Progenitor cell of endocrine pancreas (in vitro differentiated cells): ENCODE measurements at regions not wholly inside any gene's neighbourhood (a gene's known extent, or its start where the extent isn't known, plus 50 kb on each side); places are given as distances from the start of the nearest gene placed in this dataset.

Source experiments
- DNase-seq: peaks from one replicate; pipeline ENCODE4 v3.0.0; 2021; ENCODE audit warnings: low spot score; ENCODE audit not compliant: unreplicated experiment
- H3K27ac Mint-ChIP-seq: 2 replicates; pipeline ENCODE4 v1.8.0; 2021; ENCODE audit warnings: mild to moderate bottlenecking, moderate library complexity, mixed read lengths
- H3K27me3 Mint-ChIP-seq: 2 replicates; pipeline ENCODE4 v1.8.0; 2021; ENCODE audit warnings: mixed read lengths
- H3K36me3 Mint-ChIP-seq: 2 replicates; pipeline ENCODE4 v1.8.0; 2022; ENCODE audit warnings: mixed read lengths; ENCODE audit not compliant: insufficient read depth
- H3K4me1 Mint-ChIP-seq: 2 replicates; pipeline ENCODE4 v1.8.0; 2021; ENCODE audit warnings: low read depth, mixed read lengths
- H3K4me3 Mint-ChIP-seq: 2 replicates; pipeline ENCODE4 v1.8.0; 2021; ENCODE audit warnings: low read depth, mild to moderate bottlenecking, moderate library complexity, mixed read lengths
- H3K9me3 Mint-ChIP-seq: 2 replicates; pipeline ENCODE4 v1.8.0; 2021; ENCODE audit warnings: low read depth, mixed read lengths
- CTCF ChIP-seq: fragments of 200-600 bp; sonication (generic); IDR thresholded peaks from one replicate; pipeline ENCODE4 v1.5.0; 2021; ENCODE audit warnings: antibody characterized with exemption, mild to moderate bottlenecking; ENCODE audit not compliant: unreplicated experiment

GRCh38 chrX:45740291-45740690, 539.6 kb upstream of the DIPK2B start:
- H3K9me3 Mint-ChIP-seq: peaks cover 8% of the 10 kb centered on the region
- no peaks in the 10 kb centered on the region for H3K4me1 Mint-ChIP-seq
- no peak overlapping the region for H3K4me3 Mint-ChIP-seq
- no peaks in the 10 kb centered on the region for H3K27me3 Mint-ChIP-seq
- H3K36me3 Mint-ChIP-seq: peaks cover 1% of the 10 kb centered on the region
- no peak overlapping the region for H3K27ac Mint-ChIP-seq
- no peak for DNase-seq
- TF ChIP-seq CTCF: no peak

- no peak for DNase-seq
- Mint-ChIP-seq H3K27me3 (no peaks in the 10 kb centered on the region), H3K27ac (no peak overlapping the region), H3K36me3 (no peaks in the 10 kb centered on the region), H3K4me3 (no peak overlapping the region), H3K4me1 (no peaks in the 10 kb centered on the region), H3K9me3 (peaks cover 22% of the 10 kb centered on the region)
- TF ChIP-seq CTCF: no peak
Observed at GRCh38 chrX:45735571-45735970, 534.9 kb upstream of the DIPK2B start.

DNA sequence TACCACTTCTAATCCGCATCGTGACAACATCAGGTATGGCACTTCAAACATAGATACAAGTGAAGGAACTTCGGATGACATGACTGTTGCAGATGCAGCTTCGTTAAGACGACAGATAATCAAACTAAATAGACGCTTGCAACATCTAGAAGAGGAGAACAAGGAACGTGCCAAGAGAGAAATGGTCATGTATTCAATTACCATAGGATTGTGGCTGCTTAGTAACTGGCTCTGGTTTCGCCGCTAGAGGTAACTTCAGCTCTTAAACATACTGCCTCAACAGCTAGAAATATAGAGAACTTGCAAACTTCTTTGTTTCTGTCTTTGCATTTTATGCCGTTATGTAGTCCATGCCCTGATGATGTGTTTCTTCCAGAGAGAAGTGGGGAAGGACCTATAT, 530.8 kb upstream of the DIPK2B start:
- no peak for TF ChIP-seq CTCF
- H3K27me3 Mint-ChIP-seq: no peaks in the 10 kb centered on the region
- H3K27ac Mint-ChIP-seq: no peak overlapping the region
- no peak for DNase-seq
- no peaks in the 10 kb centered on the region for H3K4me1 Mint-ChIP-seq
- peaks cover 27% of the 10 kb centered on the region for H3K9me3 Mint-ChIP-seq
- no peak overlapping the region for H3K4me3 Mint-ChIP-seq
- no peaks in the 10 kb centered on the region for H3K36me3 Mint-ChIP-seq

DNA sequence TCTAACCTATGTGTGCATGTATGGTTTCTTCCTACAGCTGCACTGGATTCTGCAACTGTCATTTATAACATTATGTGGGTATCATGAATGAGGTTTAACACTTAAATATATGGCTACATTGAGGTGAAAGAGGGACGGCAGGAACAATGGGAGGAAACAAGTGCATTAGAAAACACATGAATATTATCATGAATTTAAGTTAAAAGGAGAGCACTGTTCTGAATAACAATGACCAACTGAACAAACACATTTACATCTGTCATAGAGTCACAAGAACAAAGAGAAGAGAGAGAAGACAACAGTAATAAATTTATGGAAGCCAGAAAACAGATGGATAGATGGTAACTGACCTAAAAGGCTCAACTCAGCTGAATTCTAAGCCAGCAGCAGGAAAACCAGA, 527.1 kb upstream of the DIPK2B start:
- H3K9me3 Mint-ChIP-seq: peaks cover 23% of the 10 kb centered on the region
- no peak overlapping the region for H3K27ac Mint-ChIP-seq
- no peaks in the 10 kb centered on the region for H3K4me1 Mint-ChIP-seq
- TF ChIP-seq CTCF: no peak
- no peak for DNase-seq
- no peaks in the 10 kb centered on the region for H3K27me3 Mint-ChIP-seq
- no peak overlapping the region for H3K4me3 Mint-ChIP-seq
- H3K36me3 Mint-ChIP-seq: no peaks in the 10 kb centered on the region

- no peak overlapping the region for H3K4me3 Mint-ChIP-seq
- H3K27me3 Mint-ChIP-seq: no peaks in the 10 kb centered on the region
- no peaks in the 10 kb centered on the region for H3K36me3 Mint-ChIP-seq
- H3K9me3 Mint-ChIP-seq: peaks cover 14% of the 10 kb centered on the region
- TF ChIP-seq CTCF: no peak
- H3K27ac Mint-ChIP-seq: no peak overlapping the region
- DNase-seq: no peak
- no peaks in the 10 kb centered on the region for H3K4me1 Mint-ChIP-seq
Observed at GRCh38 chrX:45722471-45722870, 521.8 kb upstream of the DIPK2B start.
